SK-MEL-5 (cell line): ENCODE measurements at regions not wholly inside any gene's neighbourhood (a gene's known extent, or its start where the extent isn't known, plus 50 kb on each side); places are given as distances from the start of the nearest gene placed in this dataset.
A peak's percentile ranks its signal among the peaks of the same experiment; 100 is the strongest.
"Not testable (repeated sequence)": the region's sequence is repeated elsewhere in the genome, so short reads cannot be mapped to it uniquely, and the experiment has no call there.

Source experiments
- DNase-seq: peaks from one replicate; pipeline ENCODE4 v3.0.0-alpha.2; 2016; ENCODE audit warnings: low read depth, low spot score
- in situ Hi-C: cut with HindIII; loops from 2 replicates; pipeline ENCODE4 v1.10.0; 2016; ENCODE audit warnings: low sequenced_read_pairs, high pct_unique_total_duplicates, low pct_unique_long_range_greater_than_20kb

GRCh38 chr6:82118150-82118562 lies 129.4 kb downstream of the IBTK start:
- in situ Hi-C loops, result no loop called here
- no peak for DNase-seq

DNA sequence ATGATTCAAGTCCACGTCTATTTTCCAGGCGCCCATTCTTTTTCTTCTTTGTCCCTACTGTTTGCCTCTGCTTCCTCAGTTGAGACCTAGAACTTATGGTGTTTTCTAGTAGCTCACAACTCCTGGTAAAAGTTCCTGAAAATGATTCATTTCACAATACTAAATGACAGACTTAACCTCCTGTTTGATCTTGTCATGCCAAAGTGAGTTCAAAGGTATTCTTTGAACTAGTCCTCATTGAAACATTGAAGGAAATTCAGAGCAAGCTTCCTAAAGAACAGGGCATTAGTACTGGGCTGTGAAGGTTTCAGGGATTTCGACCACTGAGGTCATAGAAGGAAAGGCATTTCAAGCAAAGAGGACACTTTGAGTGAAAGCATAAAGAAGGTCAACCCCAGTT lies 132.8 kb downstream of the IBTK start:
- in situ Hi-C loops, result no loop called here
- no peak for DNase-seq

- DNase-seq, result no peak
- in situ Hi-C loops, result no loop called here
These were observed 134.3 kb downstream of the IBTK start for GRCh38 chr6:82113231-82113630.

DNA sequence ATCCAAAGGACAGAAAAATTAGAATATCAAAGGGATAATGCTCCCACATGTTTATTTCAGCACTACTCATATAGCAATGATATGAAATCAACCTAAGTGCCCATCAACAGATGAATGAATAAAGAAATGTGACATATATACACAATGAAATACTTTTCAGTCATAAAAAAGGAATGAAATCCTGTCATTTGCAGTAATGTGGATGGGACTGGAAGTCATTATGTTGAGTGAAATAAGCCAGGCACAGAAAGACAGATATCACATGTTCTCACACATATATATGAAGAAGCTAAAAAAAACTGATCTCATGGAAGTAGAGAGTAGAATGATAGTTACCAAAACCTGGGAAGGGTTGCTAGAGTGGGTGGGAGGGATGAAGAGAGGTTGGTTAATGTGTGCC lies 135.7 kb downstream of the IBTK start:
- DNase-seq, result no peak
- in situ Hi-C loops, result no loop called here

GRCh38 chr6:82111114-82111513 lies 136.4 kb downstream of the IBTK start:
- DNase-seq, result no peak
- in situ Hi-C loops, result no loop called here

DNA sequence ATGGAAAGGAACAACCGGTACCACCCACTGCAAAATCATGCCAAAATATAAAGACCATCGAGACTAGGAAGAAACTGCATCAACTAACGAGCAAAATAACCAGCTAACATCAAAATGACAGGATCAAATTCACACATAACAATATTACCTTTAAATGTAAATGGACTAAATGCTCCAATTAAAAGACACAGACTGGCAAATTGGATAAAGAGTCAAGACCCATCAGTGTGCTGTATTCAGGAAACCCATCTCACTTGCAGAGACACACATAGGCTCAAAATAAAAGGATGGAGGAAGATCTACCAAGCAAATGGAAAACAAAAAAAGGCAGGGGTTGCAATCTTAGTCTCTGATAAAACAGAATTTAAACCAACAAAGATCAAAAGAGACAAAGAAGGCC lies 144.4 kb downstream of the IBTK start:
- DNase-seq, in situ Hi-C loops: not testable (repeated sequence)

DNA sequence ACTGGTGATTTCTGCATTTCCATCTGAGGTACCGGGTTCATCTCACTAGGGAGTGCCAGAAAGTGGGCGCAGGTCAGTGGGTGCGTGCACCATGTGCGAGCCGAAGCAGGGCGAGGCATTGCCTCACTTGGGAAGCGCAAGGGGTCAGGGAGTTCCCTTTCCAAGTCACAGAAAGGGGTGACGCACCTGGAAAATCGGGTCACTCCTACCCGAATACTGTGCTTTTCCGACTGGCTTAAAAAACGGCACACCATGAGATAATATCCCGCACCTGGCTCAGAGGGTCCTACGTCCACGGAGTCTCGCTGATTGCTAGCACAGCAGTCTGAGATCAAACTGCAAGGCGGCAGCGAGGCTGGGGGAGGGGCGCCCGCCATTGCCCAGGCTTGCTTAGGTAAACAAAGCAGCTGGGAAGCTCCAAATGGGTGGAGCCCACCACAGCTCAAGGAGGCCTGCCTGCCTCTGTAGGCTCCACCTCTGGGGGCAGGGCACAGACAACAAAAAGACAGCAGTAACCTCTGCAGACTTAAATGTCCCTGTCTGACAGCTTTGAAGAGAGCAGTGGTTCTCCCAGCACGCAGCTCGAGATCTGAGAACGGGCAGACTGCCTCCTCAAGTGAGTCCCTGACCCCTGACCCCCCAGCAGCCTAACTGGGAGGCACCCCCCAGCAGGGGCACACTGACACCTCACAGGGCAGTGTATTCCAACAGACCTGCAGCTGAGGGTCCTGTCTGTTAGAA lies 146.0 kb downstream of the IBTK start:
- in situ Hi-C loops, DNase-seq: not testable (repeated sequence)

DNA sequence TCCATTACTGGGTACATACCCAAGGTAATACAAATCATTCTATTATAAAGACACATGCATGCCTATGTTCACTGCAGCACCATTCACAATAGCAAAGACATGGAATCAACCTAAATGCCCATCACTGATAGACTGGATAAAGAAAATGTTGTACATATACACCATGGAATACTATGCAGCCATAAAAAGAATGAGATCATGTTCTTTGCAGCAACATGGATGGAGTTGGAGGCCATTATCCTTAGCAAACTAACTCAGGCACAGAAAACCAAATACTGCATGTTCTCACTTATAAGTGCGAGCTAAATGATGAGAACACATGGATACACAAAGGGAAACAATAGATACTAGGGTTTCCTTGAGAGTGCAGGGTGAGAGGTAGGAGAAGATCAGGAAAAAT lies 146.8 kb downstream of the IBTK start:
- in situ Hi-C loops, DNase-seq: not testable (repeated sequence)

GRCh38 chr6:82097676-82098075 lies 149.9 kb downstream of the IBTK start:
- in situ Hi-C loops, result no loop called here
- DNase-seq, result no peak

GRCh38 chr6:82095091-82095490 lies 152.5 kb downstream of the IBTK start:
- in situ Hi-C loops, result no loop called here
- DNase-seq, result no peak

DNA sequence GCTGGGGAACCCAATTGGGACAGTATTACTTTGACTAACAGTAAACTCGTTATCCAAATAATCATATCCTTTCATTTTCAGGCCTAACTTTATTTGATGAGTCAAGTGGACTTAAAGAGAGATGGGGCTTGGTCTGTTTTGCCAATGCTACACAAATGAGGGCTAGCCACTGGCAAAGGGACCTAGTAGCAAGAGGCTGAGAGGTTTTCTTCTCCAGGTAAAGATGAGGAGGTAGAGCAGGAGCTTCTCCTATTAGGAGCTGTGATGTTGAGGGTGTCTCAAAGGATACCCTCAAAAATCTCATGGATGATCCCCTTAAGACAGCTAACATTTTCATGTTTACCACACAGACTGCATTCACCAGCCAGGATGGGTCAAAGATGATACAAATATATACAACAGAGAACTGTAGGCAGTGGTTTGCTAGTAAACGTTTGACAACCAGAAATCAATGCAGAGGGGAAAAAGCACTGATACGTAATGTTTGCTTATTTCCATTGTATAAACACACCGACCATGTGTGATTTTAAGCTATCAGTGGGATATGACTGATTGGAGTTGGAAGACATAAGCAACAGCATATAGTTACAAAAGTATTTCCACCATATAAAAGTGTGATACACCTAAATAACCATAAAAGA lies 153.3 kb downstream of the IBTK start:
- no peak for DNase-seq
- in situ Hi-C loops, result no loop called here

GRCh38 chr6:82088978-82089771 lies 158.4 kb downstream of the IBTK start:
- peak; percentile 80 for DNase-seq
- in situ Hi-C loops, result no loop called here

DNA sequence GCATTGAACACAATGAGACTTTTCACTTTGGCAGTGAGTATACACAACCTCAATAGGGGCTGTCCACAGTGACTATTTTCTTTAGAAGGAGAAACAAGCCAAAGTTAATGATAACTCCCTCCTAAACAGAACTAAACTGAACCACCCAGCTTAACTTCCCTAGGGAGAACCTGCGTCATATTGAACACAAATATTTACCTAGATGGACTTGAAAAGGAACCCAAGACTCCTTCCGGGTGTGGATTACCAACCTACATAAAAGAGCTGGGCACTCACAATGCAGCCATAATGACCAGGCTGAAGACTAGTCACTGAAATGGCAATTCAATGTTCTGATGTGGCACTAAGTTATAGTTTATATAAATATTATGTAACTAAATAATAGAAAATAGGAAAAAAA lies 160.6 kb downstream of the IBTK start:
- in situ Hi-C loops, result no loop called here
- DNase-seq, result no peak

GRCh38 chr6:82085701-82086100 lies 161.8 kb downstream of the IBTK start:
- in situ Hi-C loops, result no loop called here
- peak; percentile 87 for DNase-seq

GRCh38 chr6:82084324-82084920 lies 163.1 kb downstream of the IBTK start:
- in situ Hi-C loops, result no loop called here

DNA sequence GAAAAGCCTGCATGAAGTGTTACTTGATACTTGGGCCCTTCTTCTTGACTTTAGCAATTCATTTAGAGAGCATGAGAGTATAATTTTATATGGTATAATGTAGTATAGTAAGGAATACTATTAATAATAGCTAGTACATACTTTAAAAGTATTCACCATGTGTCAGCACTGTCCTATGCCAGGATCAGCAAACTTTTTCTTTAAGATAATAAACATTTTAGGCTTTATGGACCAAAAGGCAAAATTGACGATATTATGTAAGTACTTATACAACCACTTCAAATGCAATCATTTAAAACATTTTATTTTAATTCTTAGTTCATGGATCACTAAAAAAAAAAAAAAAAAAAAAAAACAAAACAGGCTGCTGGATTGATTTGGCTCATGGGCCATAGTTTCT lies 163.9 kb downstream of the IBTK start:
- in situ Hi-C loops, result no loop called here
- DNase-seq, result no peak

More at GRCh38 chr6:82084324-82084920, 163.1 kb downstream of the IBTK start:
- DNase-seq, result peak; percentile 93

DNA sequence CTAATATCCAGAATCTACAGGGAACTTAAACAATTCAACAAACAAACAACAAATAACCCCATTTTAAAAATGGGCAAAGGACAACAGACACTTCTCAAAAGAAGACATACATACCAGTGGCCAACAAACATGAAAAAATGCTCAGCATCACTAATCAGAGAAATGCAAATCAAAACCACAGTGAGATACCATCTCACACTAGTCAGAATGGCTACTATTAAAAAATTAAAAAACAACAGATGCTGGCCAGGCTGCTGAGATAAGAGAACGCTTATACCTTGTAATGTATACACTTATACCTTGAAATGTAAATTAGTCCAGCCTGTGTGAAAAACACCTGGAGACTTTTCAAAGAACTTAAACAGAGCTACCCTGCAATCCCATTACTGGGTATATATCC lies 166.8 kb downstream of the IBTK start:
- DNase-seq, result no peak

DNA sequence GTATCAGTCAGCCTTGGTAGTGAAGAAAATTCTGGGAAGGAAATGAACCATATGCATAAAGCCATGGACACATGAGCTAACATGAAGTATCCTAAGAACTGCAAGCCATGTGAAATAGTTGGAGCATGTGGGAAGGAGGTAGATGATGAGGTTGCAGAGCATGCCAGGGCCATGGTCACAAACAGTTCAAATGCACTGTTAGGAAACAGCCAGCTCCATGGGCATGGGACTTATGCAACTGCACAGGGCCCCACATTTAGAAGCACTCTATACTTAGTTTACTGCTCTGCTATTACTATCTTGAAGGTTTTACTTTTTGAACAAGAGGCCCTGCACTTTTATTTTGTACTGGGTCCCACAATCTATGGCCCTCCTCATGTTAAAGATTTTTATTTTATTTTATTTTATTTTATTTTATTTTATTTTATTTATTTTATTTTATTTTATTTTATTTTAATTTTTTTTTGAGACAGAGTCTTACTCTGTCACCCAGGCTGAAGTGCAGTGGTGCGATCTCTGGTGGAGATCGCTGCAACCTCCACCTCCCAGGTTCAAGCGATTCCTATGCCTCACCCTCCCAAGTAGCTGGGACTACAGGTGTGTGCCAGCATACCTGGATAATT lies 169.1 kb downstream of the IBTK start:
- DNase-seq, result no peak
- in situ Hi-C loops, result no loop called here

More for the DNA sequence above, 166.8 kb downstream of the IBTK start:
- in situ Hi-C loops, result no loop called here
